Fibroblast of lung (primary cell): ENCODE measurements at regions not wholly inside any gene's neighbourhood (a gene's known extent, or its start where the extent isn't known, plus 50 kb on each side); places are given as distances from the start of the nearest gene placed in this dataset.

Source experiments
- DNase-seq, 2 donors: peaks; one replicate each; pipeline versions ENCODE4 v3.0.0 to v3.0.0-alpha.2; 2010; ENCODE audit warnings: low read depth in 2 of 2
- H2AFZ ChIP-seq: 2 replicates; pipeline ENCODE4 v1.5.1; 2012; ENCODE audit warnings: low read length, control low read depth, inconsistent platforms
- H3K27ac ChIP-seq: 2 replicates; pipeline ENCODE4 v1.5.1; 2011; ENCODE audit warnings: low read length, control low read depth; ENCODE audit not compliant: insufficient read depth
- H3K27me3 ChIP-seq: 2 replicates; pipeline ENCODE4 v1.5.1; 2011; ENCODE audit warnings: mild to moderate bottlenecking, low read length; ENCODE audit not compliant: control insufficient read depth, insufficient read depth
- H3K36me3 ChIP-seq: 2 replicates; pipeline ENCODE4 v1.5.1; 2011; ENCODE audit warnings: low read length; ENCODE audit not compliant: control insufficient read depth, insufficient read depth
- H3K4me1 ChIP-seq: 2 replicates; pipeline ENCODE4 v1.5.1; 2011; ENCODE audit warnings: low read length; ENCODE audit not compliant: control insufficient read depth, insufficient read depth; ENCODE audit errors: extremely low read depth
- H3K4me2 ChIP-seq: 2 replicates; pipeline ENCODE4 v1.5.1; 2011; ENCODE audit warnings: low read length, control low read depth; ENCODE audit not compliant: insufficient read depth; ENCODE audit errors: extremely low read depth
- H3K4me3 ChIP-seq, 4 experiments: fragments of 200-600 bp in 1 of 4; sonication (generic) in 1 of 4; replicated peaks in 1 of 4; 2 replicates each; pipeline ENCODE4 v1.5.1; 2011 to 2016; ENCODE audit warnings: low read length in 4 of 4, low read depth in 3 of 4, mild to moderate bottlenecking in 3 of 4, control low read depth in 2 of 4, inconsistent platforms in 1 of 4, mixed read lengths in 1 of 4; ENCODE audit not compliant: insufficient read depth in 1 of 4; ENCODE audit errors: control extremely low read depth in 1 of 4
- H3K79me2 ChIP-seq: 2 replicates; pipeline ENCODE4 v1.5.1; 2012; ENCODE audit warnings: mild to moderate bottlenecking, low read length, inconsistent platforms; ENCODE audit not compliant: control insufficient read depth, insufficient read depth
- H3K9ac ChIP-seq: 2 replicates; pipeline ENCODE4 v1.5.1; 2011; ENCODE audit warnings: mild to moderate bottlenecking, low read length, control low read depth; ENCODE audit not compliant: insufficient read depth
- H3K9me3 ChIP-seq: 2 replicates; pipeline ENCODE4 v1.5.1; 2012; ENCODE audit warnings: low read depth, low read length; ENCODE audit not compliant: control insufficient read depth, insufficient read depth
- H4K20me1 ChIP-seq: 2 replicates; pipeline ENCODE4 v1.5.1; 2011; ENCODE audit warnings: low read length; ENCODE audit not compliant: control insufficient read depth, insufficient read depth; ENCODE audit errors: extremely low read depth
- EZH2 ChIP-seq: IDR thresholded peaks from 2 replicates; pipeline ENCODE4 v1.5.1; 2012; ENCODE audit warnings: low read length, control low read depth, mild to moderate bottlenecking; ENCODE audit errors: missing control alignments
- TF ChIP-seq, protein P1 (sequence below), 2 donors: IDR thresholded peaks in 1 of 2; conservative IDR thresholded peaks in 1 of 2; 1 replicate in 1 of 2; 2 replicates in 1 of 2; pipeline ENCODE4 v1.5.1; 2011 to 2012; ENCODE audit warnings: low read length in 2 of 2, control low read depth in 1 of 2, inconsistent platforms in 1 of 2, low read depth in 1 of 2, mild to moderate bottlenecking in 1 of 2

DNA sequence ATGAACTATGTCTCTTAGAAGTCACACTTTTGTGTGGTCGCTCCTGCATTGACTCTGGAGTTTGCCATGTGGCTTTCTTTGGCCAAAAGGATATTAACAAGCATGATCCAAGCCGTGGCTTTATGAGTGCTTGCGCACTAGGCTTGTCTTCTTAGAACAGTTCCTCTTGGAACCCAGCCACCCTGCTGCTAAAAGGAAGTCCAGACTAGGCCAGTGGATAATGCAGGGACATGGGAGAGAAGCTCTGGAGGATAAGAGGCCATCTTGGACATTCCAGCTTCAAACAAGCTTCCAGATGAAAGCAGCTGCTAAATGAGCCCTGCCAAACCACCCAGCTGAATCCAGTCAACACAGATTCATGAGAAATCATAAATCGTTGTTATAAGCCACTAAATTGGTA is 346.4 kb downstream of the CDC5L start:
- no peak overlapping the region for H3K27ac ChIP-seq
- TF ChIP-seq, protein P1, sequence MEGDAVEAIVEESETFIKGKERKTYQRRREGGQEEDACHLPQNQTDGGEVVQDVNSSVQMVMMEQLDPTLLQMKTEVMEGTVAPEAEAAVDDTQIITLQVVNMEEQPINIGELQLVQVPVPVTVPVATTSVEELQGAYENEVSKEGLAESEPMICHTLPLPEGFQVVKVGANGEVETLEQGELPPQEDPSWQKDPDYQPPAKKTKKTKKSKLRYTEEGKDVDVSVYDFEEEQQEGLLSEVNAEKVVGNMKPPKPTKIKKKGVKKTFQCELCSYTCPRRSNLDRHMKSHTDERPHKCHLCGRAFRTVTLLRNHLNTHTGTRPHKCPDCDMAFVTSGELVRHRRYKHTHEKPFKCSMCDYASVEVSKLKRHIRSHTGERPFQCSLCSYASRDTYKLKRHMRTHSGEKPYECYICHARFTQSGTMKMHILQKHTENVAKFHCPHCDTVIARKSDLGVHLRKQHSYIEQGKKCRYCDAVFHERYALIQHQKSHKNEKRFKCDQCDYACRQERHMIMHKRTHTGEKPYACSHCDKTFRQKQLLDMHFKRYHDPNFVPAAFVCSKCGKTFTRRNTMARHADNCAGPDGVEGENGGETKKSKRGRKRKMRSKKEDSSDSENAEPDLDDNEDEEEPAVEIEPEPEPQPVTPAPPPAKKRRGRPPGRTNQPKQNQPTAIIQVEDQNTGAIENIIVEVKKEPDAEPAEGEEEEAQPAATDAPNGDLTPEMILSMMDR (conservative IDR thresholded peaks at IDR 0.05 in 1 of 2, IDR thresholded peaks at IDR 0.05 in 1 of 2; ENCODE audit: low read depth in 1 of 2, low read length in 2 of 2): no peak
- no peak for TF ChIP-seq EZH2
- peak in 1 of 2 donors; percentile 25 for DNase-seq
- H4K20me1 ChIP-seq: no peaks in the 10 kb centered on the region
- H3K4me3 ChIP-seq: no peak overlapping the region
- peaks cover 3% of the 10 kb centered on the region for H3K27me3 ChIP-seq
- peaks cover 7% of the 10 kb centered on the region for H3K4me1 ChIP-seq
- no peak overlapping the region for H3K9ac ChIP-seq
- H3K9me3 ChIP-seq: no peaks in the 10 kb centered on the region
- no peaks in the 10 kb centered on the region for H3K79me2 ChIP-seq
- no peak overlapping the region for H2AFZ ChIP-seq
- H3K36me3 ChIP-seq: no peaks in the 10 kb centered on the region
- no peak overlapping the region for H3K4me2 ChIP-seq

DNA sequence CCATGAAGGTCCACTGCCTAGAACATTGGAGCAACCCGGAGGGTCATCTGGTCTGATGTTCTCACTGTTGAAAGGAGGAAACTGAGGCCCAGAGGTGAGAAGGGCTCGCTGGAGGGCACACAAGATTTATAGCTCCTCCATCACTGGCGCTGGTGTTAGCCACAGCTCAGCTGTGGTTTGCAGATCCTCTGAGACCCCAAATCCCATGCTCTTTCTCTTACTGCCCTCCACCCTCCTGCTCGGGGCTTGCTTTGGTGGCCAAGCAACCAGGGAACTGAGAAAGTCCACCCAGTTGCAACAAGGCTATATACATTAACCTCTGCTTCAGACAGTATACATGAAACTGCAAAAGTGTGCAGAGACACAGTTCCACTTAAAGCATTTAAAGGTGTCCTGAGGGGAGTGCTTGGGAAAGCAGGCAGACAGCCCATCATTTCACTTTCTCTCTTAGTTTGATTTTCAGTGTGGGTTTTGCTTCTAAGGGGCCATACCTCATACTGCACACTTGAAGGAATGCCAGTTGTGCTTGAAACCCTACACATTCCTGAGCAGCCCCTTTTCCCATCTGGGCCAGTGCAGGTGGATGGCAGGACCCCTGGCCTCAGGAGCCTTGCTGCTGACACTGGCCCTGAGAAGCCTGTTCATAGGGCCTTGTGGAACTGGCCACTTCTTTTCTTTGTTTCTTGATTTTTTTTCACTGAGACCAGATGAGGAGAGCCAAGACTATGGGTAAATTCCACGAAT is 347.6 kb downstream of the CDC5L start:
- no peaks in the 10 kb centered on the region for H3K36me3 ChIP-seq
- no peaks in the 10 kb centered on the region for H3K9me3 ChIP-seq
- no peaks in the 10 kb centered on the region for H4K20me1 ChIP-seq
- H3K27me3 ChIP-seq: peaks cover 3% of the 10 kb centered on the region
- DNase-seq: no peak
- no peak overlapping the region for H3K9ac ChIP-seq
- H3K4me2 ChIP-seq: no peak overlapping the region
- peaks cover 8% of the 10 kb centered on the region for H3K4me1 ChIP-seq
- H3K27ac ChIP-seq: no peak overlapping the region
- H2AFZ ChIP-seq: no peak overlapping the region
- no peaks in the 10 kb centered on the region for H3K79me2 ChIP-seq
- TF ChIP-seq EZH2: no peak
- TF ChIP-seq, protein P1 (conservative IDR thresholded peaks at IDR 0.05 in 1 of 2, IDR thresholded peaks at IDR 0.05 in 1 of 2; ENCODE audit: low read depth in 1 of 2, low read length in 2 of 2): no peak
- no peak overlapping the region for H3K4me3 ChIP-seq

DNA sequence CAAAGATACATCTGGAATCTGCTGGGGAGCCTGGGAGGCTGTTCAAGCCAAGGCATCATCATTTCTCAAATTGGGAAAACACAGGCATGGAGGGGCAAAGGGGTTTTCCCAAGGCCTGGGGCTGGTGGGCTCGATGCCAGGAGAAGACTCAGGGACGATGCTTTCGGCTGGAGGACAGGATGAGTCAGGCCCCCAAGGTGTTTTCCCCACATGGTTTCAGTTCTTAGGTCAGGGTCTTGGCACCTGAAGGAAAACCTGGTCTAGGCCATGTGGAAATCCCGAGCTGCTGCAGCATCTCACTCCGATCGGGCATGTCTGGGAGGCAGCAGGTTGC is 348.1 kb downstream of the CDC5L start:
- no peaks in the 10 kb centered on the region for H3K36me3 ChIP-seq
- H3K4me2 ChIP-seq: no peak overlapping the region
- H4K20me1 ChIP-seq: no peaks in the 10 kb centered on the region
- peaks cover 3% of the 10 kb centered on the region for H3K27me3 ChIP-seq
- DNase-seq: peak in 1 of 2 donors; percentile 54
- H2AFZ ChIP-seq: no peak overlapping the region
- H3K9ac ChIP-seq: no peak overlapping the region
- no peaks in the 10 kb centered on the region for H3K9me3 ChIP-seq
- H3K4me3 ChIP-seq: no peak overlapping the region
- TF ChIP-seq, protein P1 (conservative IDR thresholded peaks at IDR 0.05 in 1 of 2, IDR thresholded peaks at IDR 0.05 in 1 of 2; ENCODE audit: low read depth in 1 of 2, low read length in 2 of 2): no peak
- no peak for TF ChIP-seq EZH2
- no peaks in the 10 kb centered on the region for H3K79me2 ChIP-seq
- no peak overlapping the region for H3K27ac ChIP-seq
- peaks cover 8% of the 10 kb centered on the region for H3K4me1 ChIP-seq
